Endodermal cell (in vitro differentiated cells): ENCODE measurements at regions not wholly inside any gene's neighbourhood (a gene's known extent, or its start where the extent isn't known, plus 50 kb on each side); places are given as distances from the start of the nearest gene placed in this dataset.

Experiments
- DNase-seq: peaks from one replicate; pipeline ENCODE4 v3.0.0-alpha.2; 2017
- H3K27ac ChIP-seq: 2 replicates; pipeline ENCODE4 v1.5.1; 2013; ENCODE audit warnings: mild to moderate bottlenecking, low read depth, low read length, moderate library complexity
- H3K27me3 ChIP-seq: 2 replicates; pipeline ENCODE4 v1.6.1; 2013; ENCODE audit warnings: mild to moderate bottlenecking, low read length, moderate library complexity; ENCODE audit not compliant: insufficient read depth, control insufficient read depth, poor library complexity, severe bottlenecking
- H3K36me3 ChIP-seq: 2 replicates; pipeline ENCODE4 v1.7.0; 2013; ENCODE audit warnings: mild to moderate bottlenecking, low read length, moderate library complexity; ENCODE audit not compliant: control insufficient read depth, insufficient read depth
- H3K4me1 ChIP-seq: one replicate; pipeline ENCODE4 v1.7.0; 2013; ENCODE audit warnings: low read length; ENCODE audit not compliant: control insufficient read depth, insufficient read depth
- H3K4me3 ChIP-seq: 2 replicates; pipeline ENCODE4 v1.5.1; 2013; ENCODE audit warnings: mild to moderate bottlenecking, low read length, moderate library complexity
- H3K9ac ChIP-seq: 2 replicates; pipeline ENCODE4 v1.6.1; 2013; ENCODE audit warnings: mild to moderate bottlenecking, low read length, moderate library complexity; ENCODE audit not compliant: poor library complexity, severe bottlenecking; ENCODE audit errors: extremely low read depth
- H3K9me3 ChIP-seq: 2 replicates; pipeline ENCODE4 v1.6.1; 2013; ENCODE audit warnings: mild to moderate bottlenecking, low read length, moderate library complexity; ENCODE audit not compliant: control insufficient read depth
- H3K27ac Mint-ChIP-seq: 2 replicates; pipeline ENCODE4 v1.8.0; 2020; ENCODE audit warnings: mixed read lengths
- H3K27me3 Mint-ChIP-seq: 2 replicates; pipeline ENCODE4 v1.8.0; 2021; ENCODE audit warnings: mild to moderate bottlenecking, mixed read lengths; ENCODE audit not compliant: insufficient read depth
- H3K36me3 Mint-ChIP-seq: 2 replicates; pipeline ENCODE4 v1.8.0; 2020; ENCODE audit warnings: low read depth, mixed read lengths
- H3K4me1 Mint-ChIP-seq: 2 replicates; pipeline ENCODE4 v1.8.0; 2020; ENCODE audit warnings: mixed read lengths
- H3K4me3 Mint-ChIP-seq: 2 replicates; pipeline ENCODE4 v1.8.0; 2020; ENCODE audit warnings: mild to moderate bottlenecking, moderate library complexity, mixed read lengths
- H3K9me3 Mint-ChIP-seq: 2 replicates; pipeline ENCODE4 v1.8.0; 2020; ENCODE audit warnings: mild to moderate bottlenecking, mixed read lengths
- CTCF ChIP-seq: fragments of 200-600 bp; sonication (generic); conservative IDR thresholded peaks from 2 replicates; pipeline ENCODE4 v1.5.0; 2021; ENCODE audit warnings: antibody characterized with exemption, mild to moderate bottlenecking
- WGBS, 2 experiments: methylation state at CpG; one replicate each; pipeline versions ENCODE4 v1.1.5 to v1.1.7; 2013; ENCODE audit warnings: missing lambda C conversion rate in 2 of 2, mixed read lengths in 1 of 2; ENCODE audit not compliant: insufficient coverage in 1 of 2, insufficient read length in 1 of 2; 5-methylcytosine and 5-hydroxymethylcytosine counted together

GRCh38 chr2:4353668-4354067 is 650.3 kb downstream of the DCDC2C start:
- no peak overlapping the region for H3K4me3 Mint-ChIP-seq
- H3K9me3 ChIP-seq: no peaks in the 10 kb centered on the region
- H3K4me1 ChIP-seq: no peaks in the 10 kb centered on the region
- 94% methylated on average over 4 of the region's 4 CpGs; no CpG with 5 or more reads in 1 of the 2 experiments for WGBS, 2 experiments
- no peak overlapping the region for H3K4me3 ChIP-seq
- no peak for DNase-seq
- no peaks in the 10 kb centered on the region for H3K36me3 Mint-ChIP-seq
- H3K9ac ChIP-seq: no peak overlapping the region
- no peaks in the 10 kb centered on the region for H3K9me3 Mint-ChIP-seq
- no peaks in the 10 kb centered on the region for H3K27me3 ChIP-seq
- H3K27me3 Mint-ChIP-seq: no peaks in the 10 kb centered on the region
- H3K27ac ChIP-seq: no peak overlapping the region
- no peaks in the 10 kb centered on the region for H3K36me3 ChIP-seq
- H3K27ac Mint-ChIP-seq: no peak overlapping the region
- no peaks in the 10 kb centered on the region for H3K4me1 Mint-ChIP-seq
- TF ChIP-seq CTCF: no peak

- Histone ChIP-seq H3K36me3 (no peaks in the 10 kb centered on the region), H3K27me3 (no peaks in the 10 kb centered on the region), H3K9me3 (peaks cover 5% of the 10 kb centered on the region), H3K4me3 (no peak overlapping the region), H3K4me1 (no peaks in the 10 kb centered on the region), H3K9ac (no peak overlapping the region), H3K27ac (no peak overlapping the region)
- no peaks in the 10 kb centered on the region for H3K27me3 Mint-ChIP-seq
- no peak for TF ChIP-seq CTCF
- H3K27ac Mint-ChIP-seq: no peak overlapping the region
- H3K4me3 Mint-ChIP-seq: no peak overlapping the region
- no peaks in the 10 kb centered on the region for H3K36me3 Mint-ChIP-seq
- no peaks in the 10 kb centered on the region for H3K9me3 Mint-ChIP-seq
- DNase-seq: no peak
- WGBS, 2 experiments: no CpG with 5 or more reads among the region's 1 CpG
- no peaks in the 10 kb centered on the region for H3K4me1 Mint-ChIP-seq
These were observed 650.8 kb downstream of the DCDC2C start for GRCh38 chr2:4354164-4354563.

GRCh38 chr2:4354678-4355077 is 651.3 kb downstream of the DCDC2C start:
- no peaks in the 10 kb centered on the region for H3K4me1 Mint-ChIP-seq
- peak; percentile 91 for TF ChIP-seq CTCF
- Histone ChIP-seq H3K4me1 (no peaks in the 10 kb centered on the region), H3K4me3 (no peak overlapping the region), H3K9me3 (peaks cover 6% of the 10 kb centered on the region), H3K27me3 (no peaks in the 10 kb centered on the region), H3K27ac (no peak overlapping the region), H3K36me3 (no peaks in the 10 kb centered on the region), H3K9ac (no peak overlapping the region)
- H3K36me3 Mint-ChIP-seq: no peaks in the 10 kb centered on the region
- DNase-seq: peak; percentile 91
- no peaks in the 10 kb centered on the region for H3K9me3 Mint-ChIP-seq
- no peak overlapping the region for H3K4me3 Mint-ChIP-seq
- no peak overlapping the region for H3K27ac Mint-ChIP-seq
- H3K27me3 Mint-ChIP-seq: no peaks in the 10 kb centered on the region
- WGBS, 2 experiments: 67 to 71% methylated on average over 10 of the region's 10 CpGs
